Caco-2 (cell line): ENCODE measurements at regions not wholly inside any gene's neighbourhood (a gene's known extent, or its start where the extent isn't known, plus 50 kb on each side); places are given as distances from the start of the nearest gene placed in this dataset.

Experiments used
- BruUV-seq: library from RNA; stranded (reverse); fragments of 400-500 nt; replicated peaks from 2 replicates; lab custom pipeline; 2021; lab: Mats Ljungman, UMichigan
- CTCF ChIA-PET: fragments of 300-600 bp; sonication (Branson Sonifier 250); formaldehyde crosslinking; loops from one replicate; lab custom pipeline; 2022; ENCODE audit warnings: antibody characterized with exemption; lab: Charles Lee
- POLR2A ChIA-PET: fragments of 300-600 bp; sonication (Branson Sonifier 250); formaldehyde crosslinking; loops from one replicate; lab custom pipeline; 2022; ENCODE audit warnings: antibody characterized with exemption; lab: Charles Lee
- DNase-seq, 2 experiments: peaks; one replicate each; pipeline versions ENCODE4 v3.0.0 to v3.0.0-alpha.2; 2020 to 2022
- H3K27me3 ChIP-seq: replicated peaks from 2 replicates; pipeline ENCODE4 v1.6.0; 2011; ENCODE audit warnings: low read length; ENCODE audit not compliant: control insufficient read depth, insufficient read depth
- H3K36me3 ChIP-seq: 2 replicates; pipeline ENCODE4 v1.5.1; 2011; ENCODE audit warnings: low read length; ENCODE audit not compliant: control insufficient read depth, insufficient read depth
- H3K4me1 ChIP-seq: fragments of 250-450 bp; sonication (Bioruptor Pico); 2 replicates; pipeline ENCODE4 v1.5.1; 2020; ENCODE audit warnings: mild to moderate bottlenecking
- H3K4me3 ChIP-seq: 2 replicates; pipeline ENCODE4 v1.5.1; 2011; ENCODE audit warnings: low read depth, mild to moderate bottlenecking, control low read depth, low read length
- H3K9me3 ChIP-seq: fragments of 250-450 bp; sonication (Bioruptor Pico); 2 replicates; pipeline ENCODE4 v1.5.1; 2020; ENCODE audit warnings: mild to moderate bottlenecking, moderate library complexity
- H3K27ac Mint-ChIP-seq: one replicate; pipeline ENCODE4 v1.8.0; 2022; ENCODE audit warnings: mixed read lengths; ENCODE audit not compliant: unreplicated experiment
- H3K27me3 Mint-ChIP-seq: one replicate; pipeline ENCODE4 v1.8.0; 2022; ENCODE audit warnings: mixed read lengths; ENCODE audit not compliant: insufficient read depth, unreplicated experiment
- H3K36me3 Mint-ChIP-seq: one replicate; pipeline ENCODE4 v1.8.0; 2022; ENCODE audit warnings: mild to moderate bottlenecking, mixed read lengths; ENCODE audit not compliant: insufficient read depth, unreplicated experiment
- H3K4me1 Mint-ChIP-seq: one replicate; pipeline ENCODE4 v1.8.0; 2022; ENCODE audit warnings: low read depth, mixed read lengths; ENCODE audit not compliant: unreplicated experiment
- H3K4me3 Mint-ChIP-seq: one replicate; pipeline ENCODE4 v1.8.0; 2022; ENCODE audit warnings: mild to moderate bottlenecking, moderate library complexity, mixed read lengths; ENCODE audit not compliant: unreplicated experiment
- H3K9me3 Mint-ChIP-seq: one replicate; pipeline ENCODE4 v1.8.0; 2022; ENCODE audit warnings: mixed read lengths; ENCODE audit not compliant: unreplicated experiment
- intact Hi-C: fragments of 100-400 bp; cut with micrococcal nuclease; formaldehyde crosslinking; loops from one replicate; pipeline ENCODE4 v1.10.0; 2022; ENCODE audit not compliant: unreplicated experiment
- TF ChIP-seq, protein P1 (sequence below), 2 experiments: fragments of 200-600 bp in 1 of 2; IDR thresholded peaks; 1 replicate in 1 of 2; 2 replicates in 1 of 2; pipeline versions ENCODE4 v1.5.1 to v1.8.0; 2011 to 2022; ENCODE audit warnings: antibody characterized with exemption in 1 of 2, control low read depth in 1 of 2, inconsistent platforms in 1 of 2, low read depth in 1 of 2, low read length in 1 of 2, mild to moderate bottlenecking in 1 of 2, moderate library complexity in 1 of 2; ENCODE audit not compliant: insufficient read depth in 1 of 2, severe bottlenecking in 1 of 2, unreplicated experiment in 1 of 2

DNA sequence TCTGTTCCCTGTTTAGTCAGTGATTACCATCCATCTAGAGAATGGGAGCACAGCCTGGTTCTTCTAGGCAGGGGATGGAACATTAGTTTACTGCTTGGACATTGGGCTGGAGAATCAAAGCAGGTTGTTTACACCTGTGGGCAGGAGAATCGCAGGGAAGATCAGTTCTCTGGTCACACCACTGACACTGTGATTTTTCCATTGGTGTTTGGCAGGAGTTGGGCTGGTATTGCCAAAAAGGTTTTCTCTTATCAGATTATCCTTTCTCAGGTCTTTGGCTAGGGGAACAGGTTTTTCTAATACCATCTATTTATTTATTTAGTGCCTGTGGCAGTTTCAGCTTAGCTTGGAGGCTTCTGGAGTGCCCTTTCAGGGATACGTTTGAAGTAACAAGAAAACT is 219.3 kb upstream of the GRIN3A start:
- no peak for DNase-seq
- Mint-ChIP-seq H3K4me3 (no peak overlapping the region), H3K4me1 (no peaks in the 10 kb centered on the region), H3K36me3 (no peaks in the 10 kb centered on the region), H3K27me3 (peaks cover 2% of the 10 kb centered on the region), H3K9me3 (no peaks in the 10 kb centered on the region), H3K27ac (no peak overlapping the region)
- BruUV-seq = no TSS peak
- H3K27me3 ChIP-seq = no peaks in the 10 kb centered on the region
- ChIA-PET POLR2A (no interaction called here), CTCF (no interaction called here)
- H3K4me3 ChIP-seq = no peak overlapping the region
- intact Hi-C loops = no loop called here
- no peaks in the 10 kb centered on the region for H3K4me1 ChIP-seq
- TF ChIP-seq, protein P1, sequence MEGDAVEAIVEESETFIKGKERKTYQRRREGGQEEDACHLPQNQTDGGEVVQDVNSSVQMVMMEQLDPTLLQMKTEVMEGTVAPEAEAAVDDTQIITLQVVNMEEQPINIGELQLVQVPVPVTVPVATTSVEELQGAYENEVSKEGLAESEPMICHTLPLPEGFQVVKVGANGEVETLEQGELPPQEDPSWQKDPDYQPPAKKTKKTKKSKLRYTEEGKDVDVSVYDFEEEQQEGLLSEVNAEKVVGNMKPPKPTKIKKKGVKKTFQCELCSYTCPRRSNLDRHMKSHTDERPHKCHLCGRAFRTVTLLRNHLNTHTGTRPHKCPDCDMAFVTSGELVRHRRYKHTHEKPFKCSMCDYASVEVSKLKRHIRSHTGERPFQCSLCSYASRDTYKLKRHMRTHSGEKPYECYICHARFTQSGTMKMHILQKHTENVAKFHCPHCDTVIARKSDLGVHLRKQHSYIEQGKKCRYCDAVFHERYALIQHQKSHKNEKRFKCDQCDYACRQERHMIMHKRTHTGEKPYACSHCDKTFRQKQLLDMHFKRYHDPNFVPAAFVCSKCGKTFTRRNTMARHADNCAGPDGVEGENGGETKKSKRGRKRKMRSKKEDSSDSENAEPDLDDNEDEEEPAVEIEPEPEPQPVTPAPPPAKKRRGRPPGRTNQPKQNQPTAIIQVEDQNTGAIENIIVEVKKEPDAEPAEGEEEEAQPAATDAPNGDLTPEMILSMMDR (IDR thresholded peaks at IDR 0.05; ENCODE audit: insufficient read depth in 1 of 2, low read depth in 1 of 2, low read length in 1 of 2, severe bottlenecking in 1 of 2, unreplicated experiment in 1 of 2) = no peak
- H3K36me3 ChIP-seq = no peaks in the 10 kb centered on the region
- H3K9me3 ChIP-seq = no peaks in the 10 kb centered on the region

DNA sequence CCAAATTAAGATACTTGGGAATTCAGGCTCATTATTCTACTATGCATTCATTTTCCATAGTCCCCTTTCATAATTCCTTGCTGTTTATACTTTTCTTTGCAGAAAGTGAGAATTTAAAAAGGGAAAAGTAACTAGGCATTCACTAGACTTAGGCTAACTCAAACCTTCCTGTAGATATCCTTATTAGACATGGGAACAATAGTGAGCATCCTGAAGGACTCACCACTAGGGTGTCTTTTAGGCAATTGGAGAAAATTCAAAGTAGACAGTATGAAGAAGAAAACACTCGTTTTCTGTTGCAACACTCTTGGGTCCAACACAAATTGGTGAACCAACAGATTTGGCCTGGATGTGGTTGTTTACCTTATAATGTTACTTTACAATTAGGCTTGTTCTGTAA is 213.2 kb upstream of the GRIN3A start:
- TF ChIP-seq, protein P1 (IDR thresholded peaks at IDR 0.05; ENCODE audit: insufficient read depth in 1 of 2, low read depth in 1 of 2, low read length in 1 of 2, severe bottlenecking in 1 of 2, unreplicated experiment in 1 of 2) = no peak

DNA sequence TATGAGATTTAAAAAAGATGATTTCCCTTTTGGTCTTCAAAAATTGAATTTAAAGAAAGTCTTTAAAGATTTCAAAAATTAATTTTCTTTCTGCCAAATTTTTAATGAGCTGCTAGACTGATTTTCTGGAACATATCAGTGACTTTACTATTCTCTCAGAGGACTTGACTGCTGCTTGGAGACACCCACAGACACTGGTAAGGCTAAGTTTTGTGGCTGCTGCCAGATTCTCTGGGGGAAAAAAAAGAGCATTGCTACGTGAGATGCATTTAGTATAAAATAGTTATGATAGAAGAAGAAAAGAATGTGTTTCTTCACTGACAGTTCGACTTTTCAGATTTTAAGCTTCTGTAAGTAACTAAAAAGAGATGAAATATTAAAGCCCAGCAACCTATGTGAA is 193.3 kb upstream of the GRIN3A start:
- intact Hi-C loops = no loop called here
- Mint-ChIP-seq H3K27me3 (no peaks in the 10 kb centered on the region), H3K36me3 (no peaks in the 10 kb centered on the region), H3K4me3 (no peak overlapping the region), H3K9me3 (no peaks in the 10 kb centered on the region), H3K27ac (no peak overlapping the region), H3K4me1 (no peaks in the 10 kb centered on the region)
- Histone ChIP-seq H3K27me3 (no peaks in the 10 kb centered on the region), H3K36me3 (no peaks in the 10 kb centered on the region), H3K9me3 (no peaks in the 10 kb centered on the region), H3K4me3 (no peak overlapping the region), H3K4me1 (no peaks in the 10 kb centered on the region)
- POLR2A ChIA-PET = no interaction called here
- DNase-seq = no peak
- TF ChIP-seq, protein P1 (IDR thresholded peaks at IDR 0.05; ENCODE audit: insufficient read depth in 1 of 2, low read depth in 1 of 2, low read length in 1 of 2, severe bottlenecking in 1 of 2, unreplicated experiment in 1 of 2) = no peak
- no TSS peak for BruUV-seq
- CTCF ChIA-PET = no interaction called here

More for the DNA sequence above, 213.2 kb upstream of the GRIN3A start:
- intact Hi-C loops = loop anchor here (1.0 kb wide), 1 partner anchor 11 kb away; no protein-coding TSS in a partner anchor
- no peak overlapping the region for H3K4me3 ChIP-seq
- Mint-ChIP-seq H3K9me3 (no peaks in the 10 kb centered on the region), H3K4me3 (no peak overlapping the region), H3K4me1 (no peaks in the 10 kb centered on the region), H3K36me3 (no peaks in the 10 kb centered on the region), H3K27me3 (peaks cover 2% of the 10 kb centered on the region), H3K27ac (no peak overlapping the region)
- no peak for DNase-seq
- no peaks in the 10 kb centered on the region for H3K27me3 ChIP-seq
- ChIA-PET POLR2A (no interaction called here), CTCF (no interaction called here)
- no TSS peak for BruUV-seq
- H3K36me3 ChIP-seq = no peaks in the 10 kb centered on the region
- H3K9me3 ChIP-seq = no peaks in the 10 kb centered on the region
- H3K4me1 ChIP-seq = no peaks in the 10 kb centered on the region
